Muscle layer of colon (tissue), 2 donors: ENCODE measurements at regions not wholly inside any gene's neighbourhood (a gene's known extent, or its start where the extent isn't known, plus 50 kb on each side); places are given as distances from the start of the nearest gene placed in this dataset.
"Not testable (repeated sequence)": the region's sequence is repeated elsewhere in the genome, so short reads cannot be mapped to it uniquely, and the experiment has no call there.

Experiments
- H3K27ac ChIP-seq: one replicate; pipeline ENCODE4 v1.7.0; 2013; ENCODE audit warnings: low read depth, mild to moderate bottlenecking, low read length, moderate library complexity
- H3K27me3 ChIP-seq, 2 donors: one replicate each; pipeline ENCODE4 v1.7.0; 2013; ENCODE audit warnings: low read length in 2 of 2, mild to moderate bottlenecking in 2 of 2; ENCODE audit not compliant: insufficient read depth in 2 of 2, control insufficient read depth in 1 of 2
- H3K36me3 ChIP-seq: one replicate; pipeline ENCODE4 v1.7.0; 2013; ENCODE audit warnings: mild to moderate bottlenecking, low read length; ENCODE audit not compliant: insufficient read depth
- H3K4me1 ChIP-seq: one replicate; pipeline ENCODE4 v1.7.0; 2013; ENCODE audit warnings: mild to moderate bottlenecking, low read length; ENCODE audit not compliant: insufficient read depth
- H3K4me3 ChIP-seq, 2 donors: one replicate each; pipeline ENCODE4 v1.7.0; 2013; ENCODE audit warnings: low read length in 2 of 2, low read depth in 1 of 2, mild to moderate bottlenecking in 1 of 2, moderate library complexity in 1 of 2
- H3K9ac ChIP-seq: one replicate; pipeline ENCODE4 v1.7.0; 2013; ENCODE audit warnings: low read length
- H3K9me3 ChIP-seq: one replicate; pipeline ENCODE4 v1.7.0; 2013; ENCODE audit warnings: mild to moderate bottlenecking, low read length
- donor health status: abdominal sarcoma.
- donor health status: Adenocarcinoma of cecum.

- Histone ChIP-seq H3K27ac (no peak overlapping the region), H3K27me3 (no peaks in the 10 kb centered on the region), H3K4me3 (no peak overlapping the region), H3K4me1 (no peaks in the 10 kb centered on the region), H3K9ac (no peak overlapping the region), H3K36me3 (no peaks in the 10 kb centered on the region), H3K9me3 (no peaks in the 10 kb centered on the region)
Measured at GRCh38 chr13:80069374-80069773, 271.6 kb downstream of the SPRY2 start.

GRCh38 chr13:80065996-80066395 is 274.9 kb downstream of the SPRY2 start:
- Histone ChIP-seq H3K27me3 (no peaks in the 10 kb centered on the region), H3K36me3 (no peaks in the 10 kb centered on the region), H3K9me3 (no peaks in the 10 kb centered on the region), H3K9ac (no peak overlapping the region), H3K4me1 (no peaks in the 10 kb centered on the region), H3K4me3 (no peak overlapping the region), H3K27ac (no peak overlapping the region)

DNA sequence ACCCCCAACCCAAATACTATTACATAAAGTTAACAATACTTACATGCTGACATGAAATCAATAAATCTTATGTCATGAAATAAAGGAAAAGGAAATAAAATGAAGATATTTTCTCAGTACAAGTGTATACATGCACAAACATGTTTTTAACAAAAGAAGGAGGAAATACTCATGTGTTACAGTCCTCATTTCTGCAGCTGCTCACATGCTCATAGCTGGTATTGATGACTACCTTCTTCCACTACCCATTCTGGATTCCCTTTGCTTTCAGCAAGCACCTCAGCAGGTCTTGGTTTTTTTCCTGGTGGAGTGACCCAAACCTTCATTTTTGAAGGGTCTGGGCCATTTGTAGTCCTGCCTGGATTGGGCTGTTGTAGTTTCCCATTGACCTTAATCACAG is 278.5 kb downstream of the SPRY2 start:
- not testable (repeated sequence) for H3K36me3 ChIP-seq, H3K4me1 ChIP-seq, H3K27ac ChIP-seq, H3K9ac ChIP-seq, H3K4me3 ChIP-seq, H3K27me3 ChIP-seq, H3K9me3 ChIP-seq

GRCh38 chr13:80059789-80060188 is 281.1 kb downstream of the SPRY2 start:
- Histone ChIP-seq H3K9me3 (no peaks in the 10 kb centered on the region), H3K27me3 (no peaks in the 10 kb centered on the region), H3K4me1 (no peaks in the 10 kb centered on the region), H3K36me3 (no peaks in the 10 kb centered on the region), H3K27ac (no peak overlapping the region), H3K9ac (no peak overlapping the region), H3K4me3 (no peak overlapping the region)

DNA sequence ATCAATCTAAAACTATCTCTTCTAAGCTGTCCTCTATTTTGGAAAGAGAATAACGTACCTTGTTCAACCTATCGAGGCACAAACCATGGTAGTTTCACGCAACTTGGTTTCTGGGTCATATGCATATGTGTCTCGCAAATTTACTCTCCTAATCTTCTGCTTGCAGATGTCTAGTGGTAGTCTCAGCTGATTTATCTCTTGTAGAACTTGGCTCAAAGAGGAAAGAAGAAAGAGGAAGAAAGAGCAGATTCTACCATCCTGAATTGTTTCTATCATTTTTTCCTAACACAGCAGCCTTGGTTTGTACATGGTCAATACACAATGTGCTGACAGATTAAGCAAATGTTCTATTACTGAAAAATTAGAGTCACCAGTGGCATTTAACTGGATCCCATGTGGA is 282.3 kb downstream of the SPRY2 start:
- Histone ChIP-seq H3K4me1 (no peaks in the 10 kb centered on the region), H3K36me3 (no peaks in the 10 kb centered on the region), H3K9me3 (no peaks in the 10 kb centered on the region), H3K27me3 (no peaks in the 10 kb centered on the region), H3K9ac (no peak overlapping the region), H3K4me3 (no peak overlapping the region), H3K27ac (no peak overlapping the region)

DNA sequence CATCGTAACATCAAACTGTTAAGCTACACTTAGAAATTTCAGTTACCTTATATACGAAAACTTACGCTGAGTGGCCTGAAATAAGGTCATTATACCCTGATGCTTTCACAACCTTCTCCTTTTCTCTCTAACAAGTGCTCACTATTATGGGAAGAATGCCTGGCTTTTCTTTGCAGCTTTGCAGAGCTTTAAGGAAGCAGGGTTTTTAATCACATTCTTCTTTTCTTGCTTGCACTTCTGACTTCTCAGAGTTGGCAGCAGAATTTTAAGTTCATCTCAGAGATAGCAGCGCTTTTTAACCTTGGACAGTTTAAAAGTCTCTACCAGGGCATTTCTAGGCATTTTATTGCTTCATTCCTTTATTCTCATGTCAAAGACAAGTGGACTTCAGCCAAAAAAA is 285.1 kb downstream of the SPRY2 start:
- H3K9ac ChIP-seq, result no peak overlapping the region
- no peaks in the 10 kb centered on the region for H3K4me1 ChIP-seq
- H3K36me3 ChIP-seq, result no peaks in the 10 kb centered on the region
- no peak overlapping the region for H3K4me3 ChIP-seq
- H3K9me3 ChIP-seq, result no peaks in the 10 kb centered on the region
- H3K27ac ChIP-seq, result no peak overlapping the region
- no peaks in the 10 kb centered on the region for H3K27me3 ChIP-seq

DNA sequence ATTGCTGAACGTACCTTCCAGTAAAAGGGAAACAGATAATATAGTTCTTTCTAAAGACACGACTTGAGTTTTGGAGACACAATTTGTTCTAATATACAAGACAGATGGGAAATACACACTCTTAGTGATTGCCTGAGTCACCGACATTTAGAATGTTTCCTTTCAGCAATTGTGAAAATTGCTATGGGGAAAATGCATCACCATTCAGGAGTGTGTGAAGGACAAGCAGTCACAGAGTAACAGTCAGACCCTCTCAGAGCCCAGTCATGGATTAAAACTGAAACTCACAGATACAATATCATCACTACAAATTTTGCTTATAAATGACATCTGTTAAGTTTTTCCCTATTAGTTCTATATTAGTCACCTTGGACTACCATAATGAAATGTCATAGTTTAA is 286.1 kb downstream of the SPRY2 start:
- no peak overlapping the region for H3K4me3 ChIP-seq
- H3K36me3 ChIP-seq, result no peaks in the 10 kb centered on the region
- H3K4me1 ChIP-seq, result no peaks in the 10 kb centered on the region
- H3K27ac ChIP-seq, result no peak overlapping the region
- H3K9me3 ChIP-seq, result no peaks in the 10 kb centered on the region
- no peaks in the 10 kb centered on the region for H3K27me3 ChIP-seq
- H3K9ac ChIP-seq, result no peak overlapping the region

DNA sequence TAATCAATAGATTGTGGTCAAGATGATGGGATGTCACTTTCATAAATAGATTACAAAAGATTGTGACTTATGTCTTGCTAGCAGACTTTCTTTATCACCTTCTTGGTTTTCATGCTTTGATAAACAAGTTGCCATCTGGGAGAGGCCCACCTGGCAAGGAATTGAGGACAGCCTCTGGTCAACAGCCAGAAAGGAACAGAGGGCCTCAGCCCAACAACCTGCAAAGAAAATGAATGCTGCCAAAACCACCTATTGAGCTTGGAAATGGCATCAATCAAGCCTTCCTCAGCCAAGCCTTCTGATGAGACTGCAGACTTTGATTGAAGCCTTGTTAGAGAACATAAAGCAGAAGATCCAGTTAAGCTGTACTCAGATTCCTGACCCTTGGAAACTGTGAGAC is 288.6 kb downstream of the SPRY2 start:
- no peaks in the 10 kb centered on the region for H3K27me3 ChIP-seq
- H3K4me1 ChIP-seq, result peaks cover 3% of the 10 kb centered on the region
- no peak overlapping the region for H3K9ac ChIP-seq
- H3K9me3 ChIP-seq, result no peaks in the 10 kb centered on the region
- no peaks in the 10 kb centered on the region for H3K36me3 ChIP-seq
- no peak overlapping the region for H3K4me3 ChIP-seq
- no peak overlapping the region for H3K27ac ChIP-seq

DNA sequence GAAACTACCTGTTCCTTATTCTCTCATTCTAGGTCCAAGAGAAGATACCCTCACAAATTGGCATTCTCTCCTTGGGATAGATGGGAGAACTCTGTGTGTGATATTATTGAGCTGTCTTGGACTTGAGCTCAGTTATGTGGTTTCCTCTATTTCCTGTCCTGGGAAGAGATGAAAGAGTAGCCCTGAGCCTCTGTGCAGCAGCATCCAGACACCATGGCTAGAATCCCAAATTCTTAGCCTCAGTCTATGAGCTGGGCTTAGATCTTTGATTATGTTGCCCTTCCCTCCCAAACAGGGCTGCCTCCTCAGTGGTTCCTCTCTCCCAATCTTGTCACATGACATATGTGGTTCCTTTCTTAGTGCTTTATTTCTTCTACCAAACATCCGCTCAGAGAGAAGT is 290.7 kb downstream of the SPRY2 start:
- no peaks in the 10 kb centered on the region for H3K9me3 ChIP-seq
- H3K4me1 ChIP-seq, result peaks cover 3% of the 10 kb centered on the region
- no peaks in the 10 kb centered on the region for H3K27me3 ChIP-seq
- no peak overlapping the region for H3K9ac ChIP-seq
- H3K27ac ChIP-seq, result no peak overlapping the region
- no peak overlapping the region for H3K4me3 ChIP-seq
- H3K36me3 ChIP-seq, result no peaks in the 10 kb centered on the region

GRCh38 chr13:80048802-80049201 is 292.1 kb downstream of the SPRY2 start:
- H3K27ac ChIP-seq, result no peak overlapping the region
- no peak overlapping the region for H3K4me3 ChIP-seq
- H3K4me1 ChIP-seq, result peaks cover 3% of the 10 kb centered on the region
- no peaks in the 10 kb centered on the region for H3K9me3 ChIP-seq
- no peaks in the 10 kb centered on the region for H3K36me3 ChIP-seq
- no peak overlapping the region for H3K9ac ChIP-seq
- H3K27me3 ChIP-seq, result no peaks in the 10 kb centered on the region

- Histone ChIP-seq H3K9me3 (no peaks in the 10 kb centered on the region), H3K27ac (no peak overlapping the region), H3K9ac (no peak overlapping the region), H3K36me3 (no peaks in the 10 kb centered on the region), H3K4me3 (no peak overlapping the region), H3K27me3 (no peaks in the 10 kb centered on the region), H3K4me1 (peaks cover 3% of the 10 kb centered on the region)
Measured at GRCh38 chr13:80048030-80048429, 292.9 kb downstream of the SPRY2 start.

GRCh38 chr13:80047406-80047805 is 293.5 kb downstream of the SPRY2 start:
- Histone ChIP-seq H3K27ac (no peak overlapping the region), H3K9ac (no peak overlapping the region), H3K4me3 (no peak overlapping the region), H3K27me3 (no peaks in the 10 kb centered on the region), H3K4me1 (peaks cover 3% of the 10 kb centered on the region), H3K36me3 (no peaks in the 10 kb centered on the region), H3K9me3 (no peaks in the 10 kb centered on the region)

DNA sequence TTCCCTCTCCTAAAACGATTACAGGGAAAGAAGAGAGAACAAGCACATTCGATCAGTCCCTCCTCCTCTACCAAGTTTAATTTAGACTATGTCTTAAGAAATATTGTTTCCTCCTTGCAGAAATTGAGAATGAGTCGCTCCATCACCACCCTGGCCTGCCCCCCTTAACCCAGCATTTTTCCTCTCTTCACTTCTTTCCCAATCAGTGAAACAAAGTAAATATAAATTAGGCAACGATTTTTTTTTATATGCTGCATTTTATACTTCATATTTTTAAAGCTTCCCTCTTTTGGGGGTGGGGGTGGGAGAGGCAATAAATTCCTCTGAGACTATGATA is 300.0 kb downstream of the SPRY2 start:
- Histone ChIP-seq H3K27ac (no peak overlapping the region), H3K9me3 (no peaks in the 10 kb centered on the region), H3K4me1 (no peaks in the 10 kb centered on the region), H3K4me3 (no peak overlapping the region), H3K9ac (no peak overlapping the region), H3K27me3 (no peaks in the 10 kb centered on the region), H3K36me3 (no peaks in the 10 kb centered on the region)
